ENCODE measurements at regions not wholly inside any gene's neighbourhood (a gene's known extent, or its start where the extent isn't known, plus 50 kb on each side); places are given as distances from the start of the nearest gene placed in this dataset.

- Histone ChIP-seq H3K4me3 (no peak overlapping the region), H3K36me3 (no peaks in the 10 kb centered on the region), H3K9me3 (peaks cover 0 to 5% (median 2%) of the 10 kb centered on the region in 4 donors), H3K27me3 (no peaks in the 10 kb centered on the region), H3K27ac (replicated peaks in 1 of 4) (no peak overlapping the region), H3K4me1 (no peaks in the 10 kb centered on the region)
- WGBS, result 65% methylated on average over 2 of the region's 2 CpGs
- TF ChIP-seq EP300 (IDR thresholded peaks at IDR 0.05) (no peak), POLR2A (IDR thresholded peaks at IDR 0.05; ENCODE audit: low read depth) (no peak), POLR2AphosphoS5 (IDR thresholded peaks at IDR 0.05) (no peak)
- TF ChIP-seq, protein P1, sequence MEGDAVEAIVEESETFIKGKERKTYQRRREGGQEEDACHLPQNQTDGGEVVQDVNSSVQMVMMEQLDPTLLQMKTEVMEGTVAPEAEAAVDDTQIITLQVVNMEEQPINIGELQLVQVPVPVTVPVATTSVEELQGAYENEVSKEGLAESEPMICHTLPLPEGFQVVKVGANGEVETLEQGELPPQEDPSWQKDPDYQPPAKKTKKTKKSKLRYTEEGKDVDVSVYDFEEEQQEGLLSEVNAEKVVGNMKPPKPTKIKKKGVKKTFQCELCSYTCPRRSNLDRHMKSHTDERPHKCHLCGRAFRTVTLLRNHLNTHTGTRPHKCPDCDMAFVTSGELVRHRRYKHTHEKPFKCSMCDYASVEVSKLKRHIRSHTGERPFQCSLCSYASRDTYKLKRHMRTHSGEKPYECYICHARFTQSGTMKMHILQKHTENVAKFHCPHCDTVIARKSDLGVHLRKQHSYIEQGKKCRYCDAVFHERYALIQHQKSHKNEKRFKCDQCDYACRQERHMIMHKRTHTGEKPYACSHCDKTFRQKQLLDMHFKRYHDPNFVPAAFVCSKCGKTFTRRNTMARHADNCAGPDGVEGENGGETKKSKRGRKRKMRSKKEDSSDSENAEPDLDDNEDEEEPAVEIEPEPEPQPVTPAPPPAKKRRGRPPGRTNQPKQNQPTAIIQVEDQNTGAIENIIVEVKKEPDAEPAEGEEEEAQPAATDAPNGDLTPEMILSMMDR (IDR thresholded peaks at IDR 0.05), result no peak
- no peak for DNase-seq (ENCODE audit: extremely low spot score)
- intact Hi-C loops (cut with DNase I), result no loop called here
Observed at GRCh38 chr2:175516555-175516954, 335.0 kb upstream of the ATP5MC3 start.

DNA sequence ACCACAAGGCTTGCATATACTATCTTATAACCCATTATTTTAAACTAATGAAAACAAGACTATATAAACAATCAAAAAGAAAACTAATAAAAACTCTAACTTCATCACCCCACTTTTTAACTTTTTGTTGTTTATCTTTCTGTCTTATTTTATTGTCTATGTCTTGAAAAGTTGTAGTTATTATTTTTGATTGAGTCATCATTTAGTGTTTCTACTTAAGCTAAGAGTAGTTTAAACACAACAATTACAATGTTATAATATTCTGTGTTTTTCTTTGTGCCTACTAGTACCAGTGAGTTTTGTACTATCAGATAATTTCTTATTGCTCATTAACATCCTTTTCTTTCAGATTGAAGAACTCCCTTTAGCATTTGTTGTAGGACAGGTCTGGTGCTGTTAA, 318.7 kb upstream of the ATP5MC3 start:
- Histone ChIP-seq H3K4me1 (no peaks in the 10 kb centered on the region), H3K27me3 (no peaks in the 10 kb centered on the region), H3K27ac (replicated peaks in 1 of 4) (no peak overlapping the region), H3K9me3 (peaks cover 0 to 28% (median 11%) of the 10 kb centered on the region in 4 donors), H3K36me3 (no peaks in the 10 kb centered on the region), H3K4me3 (no peak overlapping the region)
- TF ChIP-seq, protein P1 (IDR thresholded peaks at IDR 0.05), result no peak
- TF ChIP-seq POLR2AphosphoS5 (IDR thresholded peaks at IDR 0.05), result no peak
- TF ChIP-seq EP300 (IDR thresholded peaks at IDR 0.05), result no peak
- TF ChIP-seq POLR2A (IDR thresholded peaks at IDR 0.05; ENCODE audit: low read depth), result no peak
- no peak for DNase-seq (ENCODE audit: extremely low spot score)
- intact Hi-C loops (cut with DNase I), result no loop called here

DNA sequence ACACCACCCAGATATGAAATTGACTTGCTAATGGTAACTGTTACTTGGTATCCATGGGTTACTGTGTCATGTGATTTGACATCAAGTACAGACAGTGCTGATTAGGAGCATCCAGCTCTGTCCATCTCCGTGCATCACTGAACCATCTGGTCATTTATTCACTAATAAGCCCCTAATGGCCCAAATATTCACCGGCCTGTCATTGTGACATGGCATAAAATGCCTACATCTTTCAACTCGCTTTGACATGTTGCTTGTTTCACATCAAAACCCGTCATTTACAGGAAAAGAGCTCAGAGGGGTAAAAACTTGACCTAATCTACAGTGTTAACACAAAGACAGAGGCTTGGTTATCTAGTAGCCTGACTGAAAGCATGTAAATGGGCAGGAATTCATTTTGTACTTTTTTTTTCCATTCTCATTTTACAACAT, 308.9 kb upstream of the ATP5MC3 start:
- intact Hi-C loops (cut with DNase I), result no loop called here
- WGBS, result 65% methylated on average over 4 of the region's 4 CpGs

DNA sequence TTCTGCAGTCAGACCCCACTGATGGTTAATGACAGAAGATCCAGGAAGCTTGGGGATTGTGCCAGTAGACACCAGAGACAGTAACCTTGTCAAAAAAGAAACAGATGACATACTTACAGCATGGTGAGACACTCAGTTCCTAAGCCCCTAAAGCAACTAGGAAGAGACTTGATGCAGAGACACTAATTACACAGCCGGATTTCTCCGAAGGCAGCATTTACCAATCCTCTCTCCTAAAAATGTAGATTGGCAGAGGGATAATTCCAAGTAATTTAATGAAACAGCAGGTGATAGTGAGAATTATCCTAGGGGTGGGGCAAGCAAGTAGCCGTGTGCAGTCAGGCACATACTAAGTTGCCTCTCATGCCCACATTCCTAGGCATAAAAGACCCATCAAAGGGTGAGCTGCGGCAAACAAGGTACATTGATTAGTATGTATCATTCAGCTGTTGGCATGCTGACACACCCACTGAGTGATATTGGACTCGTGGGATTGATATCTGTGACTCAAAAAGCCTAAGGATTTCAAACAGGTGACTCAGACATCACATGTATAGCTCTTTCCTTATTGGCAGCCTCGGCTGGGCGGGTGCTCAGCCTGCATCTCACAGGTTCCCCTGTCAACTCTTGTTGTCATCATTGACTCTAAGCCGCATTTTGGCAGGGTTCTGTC, 296.7 kb upstream of the ATP5MC3 start:
- no peak overlapping the region for H3K27ac ChIP-seq (replicated peaks in 1 of 4)
- H3K4me3 ChIP-seq, result no peak overlapping the region
- TF ChIP-seq EP300 (IDR thresholded peaks at IDR 0.05) (no peak), POLR2AphosphoS5 (IDR thresholded peaks at IDR 0.05) (no peak), POLR2A (IDR thresholded peaks at IDR 0.05; ENCODE audit: low read depth) (no peak)
- TF ChIP-seq, protein P1 (IDR thresholded peaks at IDR 0.05), result no peak
- 81% methylated on average over 8 of the region's 8 CpGs for WGBS
- no peaks in the 10 kb centered on the region for H3K27me3 ChIP-seq
- intact Hi-C loops (cut with DNase I), result no loop called here
- no peaks in the 10 kb centered on the region for H3K36me3 ChIP-seq
- H3K9me3 ChIP-seq, result no peaks in the 10 kb centered on the region
- no peaks in the 10 kb centered on the region for H3K4me1 ChIP-seq
- DNase-seq (ENCODE audit: extremely low spot score), result no peak

More for the DNA sequence above, 308.9 kb upstream of the ATP5MC3 start:
- H3K27me3 ChIP-seq, result no peaks in the 10 kb centered on the region
- H3K36me3 ChIP-seq, result no peaks in the 10 kb centered on the region
- H3K27ac ChIP-seq (replicated peaks in 1 of 4), result no peak overlapping the region
- H3K9me3 ChIP-seq, result peaks cover 0 to 9% (median 5%) of the 10 kb centered on the region in 4 donors
- no peak for DNase-seq (ENCODE audit: extremely low spot score)
- no peaks in the 10 kb centered on the region for H3K4me1 ChIP-seq
- TF ChIP-seq EP300 (IDR thresholded peaks at IDR 0.05), result no peak
- TF ChIP-seq, protein P1 (IDR thresholded peaks at IDR 0.05), result no peak
- TF ChIP-seq POLR2A (IDR thresholded peaks at IDR 0.05; ENCODE audit: low read depth), result no peak
- TF ChIP-seq POLR2AphosphoS5 (IDR thresholded peaks at IDR 0.05), result no peak
- H3K4me3 ChIP-seq, result no peak overlapping the region

DNA sequence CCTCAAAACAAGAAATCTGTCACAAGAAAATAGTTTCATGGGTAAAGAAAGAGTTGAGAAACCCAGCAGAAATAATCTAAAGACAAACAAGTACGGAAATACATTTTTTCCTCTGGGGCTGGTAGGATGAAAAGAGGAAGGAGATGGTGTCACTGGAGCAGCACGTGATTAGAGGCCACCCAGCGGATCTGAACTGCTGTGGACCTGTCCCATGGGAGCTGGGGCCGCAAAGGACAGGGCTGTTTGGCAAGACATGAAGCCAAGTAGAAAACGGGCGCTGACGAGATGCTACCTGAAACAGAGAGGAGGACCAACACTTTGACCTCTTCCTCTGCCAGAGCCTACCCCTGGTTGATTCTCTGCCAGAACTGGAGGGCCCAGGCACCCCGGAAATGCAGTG, 295.4 kb upstream of the ATP5MC3 start:
- WGBS, result 79% methylated on average over 8 of the region's 8 CpGs
- intact Hi-C loops (cut with DNase I), result no loop called here
- Histone ChIP-seq H3K9me3 (no peaks in the 10 kb centered on the region), H3K4me1 (no peaks in the 10 kb centered on the region), H3K36me3 (no peaks in the 10 kb centered on the region), H3K27ac (replicated peaks in 1 of 4) (no peak overlapping the region), H3K4me3 (no peak overlapping the region), H3K27me3 (no peaks in the 10 kb centered on the region)
- no peak for DNase-seq (ENCODE audit: extremely low spot score)
- TF ChIP-seq, protein P1 (IDR thresholded peaks at IDR 0.05), result no peak
- TF ChIP-seq POLR2A (IDR thresholded peaks at IDR 0.05; ENCODE audit: low read depth) (no peak), POLR2AphosphoS5 (IDR thresholded peaks at IDR 0.05) (no peak), EP300 (IDR thresholded peaks at IDR 0.05) (no peak)

All from esophagus muscularis mucosa (tissue), 4 donors.